MCF 10A (cell line): ENCODE measurements at regions not wholly inside any gene's neighbourhood (a gene's known extent, or its start where the extent isn't known, plus 50 kb on each side); places are given as distances from the start of the nearest gene placed in this dataset.
A peak's percentile ranks its signal among the peaks of the same experiment; 100 is the strongest.

Source experiments
- BruUV-seq: library from RNA; stranded (reverse); fragments of 400-500 nt; replicated peaks from 2 replicates; lab custom pipeline; 2021; lab: Mats Ljungman, UMichigan
- CTCF ChIA-PET: fragments of 300-600 bp; sonication (Branson Sonifier 250); formaldehyde crosslinking; extraction: SDS; loops from one replicate; lab custom pipeline; 2021; ENCODE audit warnings: antibody characterized with exemption, inconsistent platforms; lab: Yijun Ruan, JAX
- POLR2A ChIA-PET: fragments of 300-600, 350-650 bp; sonication (Branson Sonifier 250); formaldehyde crosslinking; extraction: SDS; loops from one replicate; lab custom pipeline; 2020; ENCODE audit warnings: antibody characterized with exemption, inconsistent platforms; lab: Yijun Ruan, JAX
- DNase-seq: peaks from one replicate; pipeline ENCODE4 v3.0.0-alpha.2; 2018; ENCODE audit not compliant: unreplicated experiment
- H3K27ac Mint-ChIP-seq: one replicate; pipeline ENCODE4 v1.8.0; 2022; ENCODE audit warnings: mild to moderate bottlenecking, low read depth, mixed read lengths; ENCODE audit not compliant: unreplicated experiment
- H3K27me3 Mint-ChIP-seq: one replicate; pipeline ENCODE4 v1.8.0; 2022; ENCODE audit warnings: mixed read lengths; ENCODE audit not compliant: insufficient read depth, unreplicated experiment
- H3K36me3 Mint-ChIP-seq: one replicate; pipeline ENCODE4 v1.8.0; 2022; ENCODE audit warnings: mild to moderate bottlenecking, moderate library complexity, mixed read lengths; ENCODE audit not compliant: insufficient read depth, unreplicated experiment
- H3K4me1 Mint-ChIP-seq: one replicate; pipeline ENCODE4 v1.8.0; 2022; ENCODE audit warnings: mixed read lengths; ENCODE audit not compliant: insufficient read depth, unreplicated experiment
- H3K4me3 Mint-ChIP-seq: one replicate; pipeline ENCODE4 v1.8.0; 2022; ENCODE audit warnings: mild to moderate bottlenecking, moderate library complexity, mixed read lengths; ENCODE audit not compliant: unreplicated experiment
- H3K9me3 Mint-ChIP-seq: one replicate; pipeline ENCODE4 v1.8.0; 2022; ENCODE audit warnings: mixed read lengths; ENCODE audit not compliant: unreplicated experiment
- intact Hi-C: fragments of 100-400 bp; cut with micrococcal nuclease; formaldehyde crosslinking; loops from 2 replicates; pipeline ENCODE4 v1.14.1; 2022
- TF ChIP-seq, protein P1 (sequence below): fragments of 200-600 bp; IDR thresholded peaks from one replicate; pipeline ENCODE4 v1.8.0; 2022; ENCODE audit warnings: antibody characterized with exemption, mild to moderate bottlenecking; ENCODE audit not compliant: unreplicated experiment

DNA sequence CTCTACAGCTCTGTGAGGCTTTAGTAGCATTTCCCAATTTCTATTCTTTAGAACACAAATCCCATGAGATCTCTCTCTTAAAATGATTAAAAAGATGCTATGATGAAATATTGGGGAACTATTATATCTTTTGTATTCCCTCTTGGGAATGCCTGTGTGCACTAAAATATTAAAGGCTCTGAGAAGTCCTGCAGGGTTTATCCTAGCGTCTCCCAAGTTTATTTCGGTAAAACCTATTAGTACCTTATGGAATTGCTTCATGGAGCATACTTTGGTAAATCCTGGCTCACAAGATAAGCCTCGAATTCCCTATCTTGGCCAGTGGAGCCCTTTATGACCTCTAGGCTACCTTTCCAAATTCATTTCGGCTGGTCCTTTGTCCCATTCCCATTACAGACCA lies 306.8 kb downstream of the VRK1 start:
- intact Hi-C loops, result no loop called here
- peaks cover 27% of the 10 kb centered on the region for H3K27me3 Mint-ChIP-seq
- BruUV-seq, result no TSS peak
- no peaks in the 10 kb centered on the region for H3K4me1 Mint-ChIP-seq
- no peak overlapping the region for H3K27ac Mint-ChIP-seq
- H3K4me3 Mint-ChIP-seq, result no peak overlapping the region
- no peak for DNase-seq
- TF ChIP-seq, protein P1, sequence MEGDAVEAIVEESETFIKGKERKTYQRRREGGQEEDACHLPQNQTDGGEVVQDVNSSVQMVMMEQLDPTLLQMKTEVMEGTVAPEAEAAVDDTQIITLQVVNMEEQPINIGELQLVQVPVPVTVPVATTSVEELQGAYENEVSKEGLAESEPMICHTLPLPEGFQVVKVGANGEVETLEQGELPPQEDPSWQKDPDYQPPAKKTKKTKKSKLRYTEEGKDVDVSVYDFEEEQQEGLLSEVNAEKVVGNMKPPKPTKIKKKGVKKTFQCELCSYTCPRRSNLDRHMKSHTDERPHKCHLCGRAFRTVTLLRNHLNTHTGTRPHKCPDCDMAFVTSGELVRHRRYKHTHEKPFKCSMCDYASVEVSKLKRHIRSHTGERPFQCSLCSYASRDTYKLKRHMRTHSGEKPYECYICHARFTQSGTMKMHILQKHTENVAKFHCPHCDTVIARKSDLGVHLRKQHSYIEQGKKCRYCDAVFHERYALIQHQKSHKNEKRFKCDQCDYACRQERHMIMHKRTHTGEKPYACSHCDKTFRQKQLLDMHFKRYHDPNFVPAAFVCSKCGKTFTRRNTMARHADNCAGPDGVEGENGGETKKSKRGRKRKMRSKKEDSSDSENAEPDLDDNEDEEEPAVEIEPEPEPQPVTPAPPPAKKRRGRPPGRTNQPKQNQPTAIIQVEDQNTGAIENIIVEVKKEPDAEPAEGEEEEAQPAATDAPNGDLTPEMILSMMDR, result no peak
- no peaks in the 10 kb centered on the region for H3K36me3 Mint-ChIP-seq
- ChIA-PET POLR2A (no interaction called here), CTCF (no interaction called here)
- H3K9me3 Mint-ChIP-seq, result no peaks in the 10 kb centered on the region

DNA sequence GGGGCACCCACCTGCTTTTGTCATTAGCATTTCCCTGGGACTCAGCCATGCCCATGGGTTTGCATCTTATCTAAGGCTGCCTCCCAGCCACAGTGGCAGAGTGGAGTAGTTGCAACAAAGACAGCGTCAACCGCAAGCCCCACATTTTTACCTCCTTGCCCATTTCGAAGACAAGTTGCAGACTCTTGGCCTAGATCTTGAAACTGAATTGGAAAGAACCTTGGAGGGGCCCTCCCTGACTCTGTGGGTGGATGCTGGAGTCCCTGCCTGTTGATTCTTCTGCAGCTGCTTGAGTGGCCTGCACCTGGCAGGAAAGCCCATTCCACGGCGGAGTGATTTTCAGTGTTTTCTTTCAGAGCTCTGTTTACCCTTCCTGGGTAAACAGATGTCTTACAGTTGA lies 309.0 kb downstream of the VRK1 start:
- ChIA-PET CTCF (interaction anchor here (0.6 kb wide), 1 partner anchor 587 kb away, joined by 4 read pairs; no protein-coding TSS in a partner anchor), POLR2A (interaction anchor here (0.7 kb wide), 1 partner anchor 1986 kb away, joined by 3 read pairs; no protein-coding TSS in a partner anchor)
- TF ChIP-seq, protein P1, result no peak
- H3K9me3 Mint-ChIP-seq, result no peaks in the 10 kb centered on the region
- H3K4me1 Mint-ChIP-seq, result no peaks in the 10 kb centered on the region
- no peak overlapping the region for H3K4me3 Mint-ChIP-seq
- intact Hi-C loops, result no loop called here
- H3K36me3 Mint-ChIP-seq, result no peaks in the 10 kb centered on the region
- H3K27me3 Mint-ChIP-seq, result peaks cover 27% of the 10 kb centered on the region
- DNase-seq, result no peak
- no TSS peak for BruUV-seq
- no peak overlapping the region for H3K27ac Mint-ChIP-seq

DNA sequence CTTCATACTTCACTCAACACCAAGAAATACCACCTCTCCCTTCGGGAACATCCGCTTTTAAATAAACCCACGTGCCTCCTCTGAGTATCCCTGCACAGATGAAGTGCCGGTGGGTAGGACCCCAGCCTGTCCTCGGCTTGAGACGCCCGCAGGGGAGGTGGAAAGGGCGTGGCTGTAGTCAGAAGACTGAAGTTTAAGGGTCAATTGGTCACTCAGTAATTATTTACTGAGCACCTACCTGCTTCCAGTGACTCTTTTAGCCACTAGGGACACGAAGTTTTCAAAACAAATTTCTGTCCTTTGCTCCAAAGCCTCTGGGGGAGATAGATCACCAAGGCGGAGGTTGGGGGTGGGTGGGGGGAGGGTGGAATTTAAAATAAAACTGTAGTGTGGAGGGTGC lies 309.4 kb downstream of the VRK1 start:
- no peak for DNase-seq
- POLR2A ChIA-PET, result interaction anchor here (0.7 kb wide), 1 partner anchor 1985 kb away, joined by 3 read pairs; no protein-coding TSS in a partner anchor

DNA sequence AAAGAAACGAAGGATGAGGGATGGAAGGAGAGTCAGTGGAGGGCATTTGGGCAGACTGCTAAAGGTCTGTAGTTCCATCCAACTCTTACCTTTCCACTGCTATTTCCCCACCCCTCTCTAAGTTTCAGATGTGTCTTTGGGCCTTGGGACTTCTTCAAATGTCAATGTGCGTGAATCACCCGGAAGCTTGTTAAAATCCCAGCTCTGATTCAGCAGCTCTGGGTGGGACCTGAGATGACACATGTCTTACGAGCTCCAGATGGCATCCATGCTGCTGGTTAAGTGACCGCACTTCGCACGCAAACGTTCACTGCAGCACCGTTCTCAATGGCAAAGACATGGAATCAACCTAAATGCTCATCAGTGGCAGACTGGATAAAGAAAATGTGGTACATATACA lies 309.9 kb downstream of the VRK1 start:
- Mint-ChIP-seq H3K9me3 (no peaks in the 10 kb centered on the region), H3K36me3 (no peaks in the 10 kb centered on the region), H3K27me3 (peaks cover 27% of the 10 kb centered on the region), H3K4me3 (no peak overlapping the region), H3K4me1 (no peaks in the 10 kb centered on the region), H3K27ac (no peak overlapping the region)
- ChIA-PET POLR2A (no interaction called here), CTCF (interaction anchor here (0.7 kb wide), 1 partner anchor 93 kb away, joined by 3 read pairs; no protein-coding TSS in a partner anchor)
- peak; percentile 81 for DNase-seq
- TF ChIP-seq, protein P1, result no peak
- intact Hi-C loops, result no loop called here
- no TSS peak for BruUV-seq

More for the DNA sequence above, 309.4 kb downstream of the VRK1 start:
- intact Hi-C loops, result no loop called here
- CTCF ChIA-PET, result no interaction called here
- Mint-ChIP-seq H3K27me3 (peaks cover 27% of the 10 kb centered on the region), H3K4me3 (no peak overlapping the region), H3K27ac (no peak overlapping the region), H3K4me1 (no peaks in the 10 kb centered on the region), H3K36me3 (no peaks in the 10 kb centered on the region), H3K9me3 (no peaks in the 10 kb centered on the region)
- TF ChIP-seq, protein P1, result no peak
- no TSS peak for BruUV-seq
